ENCODE measurements at regions not wholly inside any gene's neighbourhood (a gene's known extent, or its start where the extent isn't known, plus 50 kb on each side); places are given as distances from the start of the nearest gene placed in this dataset.
"Not testable (repeated sequence)": the region's sequence is repeated elsewhere in the genome, so short reads cannot be mapped to it uniquely, and the experiment has no call there.

DNA sequence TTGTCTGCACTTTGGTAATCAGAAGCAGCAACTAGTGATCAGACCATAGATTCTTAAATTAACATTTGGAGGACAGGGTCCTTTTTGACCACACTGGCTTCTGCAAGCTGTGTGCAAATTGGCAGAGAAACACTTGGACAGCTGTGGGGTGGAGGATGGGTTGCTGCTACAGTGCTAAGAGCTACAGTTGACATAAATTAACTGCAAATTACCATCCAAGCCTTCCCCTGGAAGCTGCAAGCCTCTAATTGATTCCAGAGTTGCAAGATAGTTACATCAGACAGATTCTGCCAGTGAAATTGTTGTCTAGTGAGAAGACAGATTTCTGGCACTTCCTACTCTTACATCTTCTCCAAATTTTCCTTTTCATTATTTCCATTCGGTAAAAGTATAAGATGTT is 517.7 kb downstream of the DIRAS2 start:
- DNase-seq, result no peak

DNA sequence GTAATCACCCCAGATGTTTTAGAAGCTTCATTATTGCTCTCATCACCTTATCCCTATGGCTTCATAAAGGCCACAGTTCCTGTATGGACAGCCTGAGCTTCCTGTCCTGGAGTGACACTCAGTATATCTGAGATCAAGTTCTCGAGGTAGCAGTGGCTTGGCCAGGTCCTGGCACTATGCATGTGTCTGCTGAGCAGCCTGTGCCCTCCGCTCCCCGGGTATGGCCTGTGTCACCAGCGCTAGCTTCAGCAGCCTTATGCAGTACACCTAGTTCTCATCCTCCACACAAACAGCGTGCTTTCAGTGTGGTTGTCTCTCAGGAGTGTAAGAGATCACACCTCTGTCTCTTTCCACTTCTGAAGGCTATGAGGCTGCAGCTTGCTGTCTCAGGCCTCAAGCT is 514.7 kb downstream of the DIRAS2 start:
- DNase-seq, result no peak

DNA sequence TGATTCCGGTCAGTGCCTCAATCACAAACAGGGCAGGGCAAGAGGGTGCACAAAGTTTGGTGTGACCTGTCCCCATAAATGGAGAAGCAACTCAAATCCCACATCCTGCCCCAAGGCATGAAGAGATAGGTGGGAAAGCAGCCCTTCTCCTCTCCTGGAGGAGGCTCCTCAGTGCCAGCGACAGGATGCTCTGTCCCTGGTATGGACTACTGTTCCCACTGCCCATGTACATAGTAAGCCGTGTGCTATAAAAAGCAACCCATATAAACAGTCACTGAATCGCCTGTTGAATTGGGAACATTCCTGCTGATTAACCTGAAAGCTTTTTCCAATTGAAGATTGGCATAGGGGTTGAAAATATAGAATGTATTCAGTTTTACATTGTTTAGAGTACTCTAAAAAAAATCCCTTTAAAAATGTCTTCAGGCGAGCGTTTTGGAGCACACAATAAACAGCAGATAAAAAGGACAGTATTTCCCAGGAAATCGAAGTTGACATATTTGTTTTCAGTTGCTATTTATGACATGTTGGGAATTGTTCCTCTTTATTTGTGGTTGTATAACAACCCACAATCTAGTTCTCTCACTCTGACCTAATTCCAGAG is 513.9 kb downstream of the DIRAS2 start:
- DNase-seq, result no peak

DNA sequence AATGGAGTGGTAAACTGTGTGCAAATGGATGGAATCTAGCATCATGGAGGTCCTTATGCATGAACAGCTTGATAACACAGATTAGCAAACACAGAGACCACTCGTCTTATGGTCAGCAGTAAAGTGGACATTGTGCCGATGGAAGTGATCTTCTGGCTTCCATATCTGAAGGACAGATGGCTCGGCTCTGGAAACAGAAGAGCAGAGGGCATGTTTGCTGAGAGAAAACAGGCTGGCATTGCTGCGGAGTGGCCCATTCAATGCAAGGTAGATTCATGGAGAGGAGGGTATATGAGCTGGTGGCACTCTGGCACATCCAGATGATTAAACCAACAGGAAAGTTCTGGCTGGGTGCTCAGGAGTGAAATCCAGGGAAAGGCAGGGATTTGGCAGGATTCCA is 513.2 kb downstream of the DIRAS2 start:
- no peak for DNase-seq

DNA sequence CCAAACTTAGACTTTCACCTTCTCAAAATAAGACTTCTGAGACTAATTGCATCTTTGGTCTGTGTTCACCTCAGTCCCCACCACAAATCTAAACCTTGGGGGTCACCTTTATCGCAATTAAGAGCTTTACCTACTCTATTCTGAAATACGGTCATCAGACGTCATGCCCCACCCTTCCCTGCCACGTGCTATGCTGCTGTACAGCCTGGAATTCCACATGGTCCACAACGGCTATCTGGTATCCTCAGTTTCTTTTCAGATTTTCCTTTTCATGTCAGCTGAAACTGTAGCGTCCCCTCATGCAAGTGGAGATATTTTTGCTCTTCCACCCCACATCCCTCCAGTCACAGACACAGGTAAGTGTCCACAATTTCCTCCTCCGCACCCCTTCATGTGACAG is 511.1 kb downstream of the DIRAS2 start:
- no peak for DNase-seq

DNA sequence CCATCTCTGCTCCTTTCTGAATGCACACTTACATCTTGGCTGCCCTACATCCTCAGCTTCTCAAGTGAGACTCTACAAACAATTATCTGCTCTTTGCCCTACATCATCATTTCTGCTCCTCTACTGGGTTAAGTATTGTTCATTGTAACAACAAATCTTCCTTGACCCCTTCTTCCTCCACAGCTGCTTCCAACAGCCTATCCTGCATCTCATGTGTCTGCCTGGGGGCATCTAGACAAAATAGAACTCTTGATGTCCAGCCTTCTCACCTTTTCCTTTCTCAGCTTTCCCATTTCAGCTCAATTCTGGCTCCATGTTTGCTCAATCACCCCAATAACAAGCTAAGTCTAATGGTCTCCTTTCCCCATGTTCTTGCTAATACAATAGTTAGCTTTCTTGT is 509.8 kb downstream of the DIRAS2 start:
- DNase-seq, result no peak

DNA sequence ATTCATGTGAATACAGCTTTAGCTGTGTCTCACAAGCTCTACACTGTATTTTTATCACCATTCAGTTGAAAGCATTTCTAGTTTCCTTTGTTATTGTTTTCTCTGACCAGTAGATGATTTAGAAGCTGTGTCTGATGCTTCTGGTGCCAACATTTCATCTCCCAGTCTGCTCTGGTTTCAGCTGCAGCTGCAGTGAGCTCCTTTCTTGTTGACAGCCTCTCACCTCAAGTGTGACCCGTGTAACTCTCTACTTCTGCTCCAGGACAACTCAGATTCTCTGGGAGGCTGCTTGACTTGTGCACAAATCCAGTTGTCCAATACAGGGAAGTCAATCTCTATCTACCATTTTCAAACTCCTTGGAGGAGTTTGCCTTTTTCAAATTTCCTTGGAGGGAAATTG is 504.8 kb downstream of the DIRAS2 start:
- no peak for DNase-seq

DNA sequence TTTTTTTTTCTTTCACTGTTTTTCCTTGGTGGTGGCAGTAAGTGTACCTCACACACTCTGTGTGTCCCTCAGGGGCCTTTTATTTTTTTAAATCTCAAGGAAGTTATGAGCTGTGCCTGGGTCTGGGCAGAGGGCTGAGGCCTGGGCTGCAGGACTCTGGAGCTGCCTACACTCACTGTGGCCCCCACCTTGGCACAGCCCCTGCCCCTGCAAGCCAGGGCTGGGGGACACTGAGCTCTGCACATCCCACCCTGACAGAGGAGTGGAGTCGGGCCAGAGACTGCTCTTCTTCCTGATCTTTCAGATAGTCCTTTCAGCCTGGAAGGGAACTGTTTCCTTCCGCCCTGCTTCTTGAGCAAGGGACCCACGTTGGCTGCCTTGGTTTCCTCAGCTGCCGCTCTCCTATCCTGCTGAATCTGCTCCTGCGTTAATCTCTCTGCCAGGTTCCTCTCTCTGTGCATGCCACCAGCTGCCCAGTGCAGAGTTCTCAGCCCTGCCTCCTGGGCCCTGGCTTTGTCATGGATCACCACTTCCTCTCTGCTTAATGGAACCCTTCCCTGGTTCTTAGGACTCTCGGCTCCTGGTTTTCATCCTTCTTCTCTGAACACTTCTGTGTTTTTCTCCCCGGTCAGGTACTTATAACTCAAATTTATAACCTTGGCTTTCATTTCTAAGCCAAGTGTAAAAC is 502.3 kb downstream of the DIRAS2 start:
- no peak for DNase-seq

DNA sequence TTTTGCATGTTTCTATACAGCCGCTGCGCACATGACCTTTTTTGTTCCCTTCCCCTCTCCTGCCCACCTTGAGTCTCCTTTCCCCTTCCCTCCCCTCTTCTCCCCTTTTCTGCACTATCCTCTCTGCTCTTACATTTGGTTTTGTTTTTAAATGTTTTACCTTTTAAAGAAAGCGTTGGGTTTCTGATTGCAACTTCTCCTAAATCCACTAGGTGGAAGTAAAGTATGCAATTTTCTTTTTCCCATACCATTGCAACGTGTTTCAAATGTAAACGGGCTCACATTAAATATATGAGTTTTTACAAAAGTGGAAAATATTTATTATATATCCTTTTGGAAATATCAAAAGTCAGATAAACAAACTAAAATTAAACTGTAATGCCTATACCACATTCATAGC is 500.9 kb downstream of the DIRAS2 start:
- DNase-seq, result no peak

DNA sequence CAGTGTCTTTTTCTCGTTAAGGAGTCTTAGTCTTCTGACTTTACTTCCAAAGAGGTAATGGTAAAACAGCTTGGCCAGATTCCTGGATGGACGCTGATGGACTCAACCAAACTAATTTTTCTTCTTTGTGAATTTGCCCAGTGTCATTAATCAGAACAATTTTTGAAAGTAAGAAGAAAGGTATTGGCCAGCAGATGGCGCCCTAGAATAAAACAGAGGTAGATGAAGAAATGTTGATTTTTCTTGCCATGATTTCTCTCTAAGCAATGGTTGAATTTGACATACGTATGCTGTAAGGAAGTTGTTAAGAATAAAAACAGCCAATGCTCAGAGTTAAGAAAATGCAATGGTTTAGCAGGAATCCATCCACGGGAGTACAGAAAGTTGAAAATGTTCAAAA is 500.0 kb downstream of the DIRAS2 start:
- peak; percentile 3 for DNase-seq

DNA sequence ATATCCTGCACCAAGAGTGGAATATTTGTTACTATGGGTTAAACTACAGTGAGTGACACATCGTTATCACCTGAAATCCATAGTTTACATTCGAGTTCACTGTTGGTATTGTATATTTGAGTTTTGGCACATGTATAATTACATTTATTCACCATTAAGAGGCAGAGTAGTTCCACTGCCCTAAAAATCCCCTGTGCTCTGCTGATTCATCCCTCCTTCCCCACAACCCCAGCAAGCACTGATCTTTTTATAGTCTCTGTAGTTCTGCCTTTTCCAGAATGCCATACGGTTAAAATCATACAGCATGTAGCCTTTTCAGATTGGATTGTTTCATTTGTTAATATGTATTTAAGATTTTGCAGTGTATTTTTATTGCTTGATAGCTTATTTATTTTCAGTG is 495.2 kb downstream of the DIRAS2 start:
- no peak for DNase-seq

DNA sequence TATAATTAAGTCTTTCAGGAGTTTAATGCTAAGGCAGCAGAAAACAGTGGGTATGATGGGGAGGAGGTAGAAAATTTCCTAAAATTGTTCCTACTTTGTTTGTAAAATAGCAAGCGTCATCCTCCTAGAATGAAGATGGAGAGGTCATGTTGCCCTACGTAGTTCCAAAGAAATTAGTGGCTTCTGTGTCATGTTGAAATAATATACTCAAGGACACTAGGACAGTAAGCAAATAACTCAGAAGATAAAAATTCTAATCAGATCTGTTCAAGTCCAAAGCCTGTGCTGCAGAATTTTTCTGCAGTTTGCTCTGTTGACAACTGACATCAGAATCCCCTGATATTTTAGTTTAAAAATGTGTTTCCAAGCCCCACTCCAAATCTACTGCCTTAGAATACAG is 486.3 kb downstream of the DIRAS2 start:
- no peak for DNase-seq

DNA sequence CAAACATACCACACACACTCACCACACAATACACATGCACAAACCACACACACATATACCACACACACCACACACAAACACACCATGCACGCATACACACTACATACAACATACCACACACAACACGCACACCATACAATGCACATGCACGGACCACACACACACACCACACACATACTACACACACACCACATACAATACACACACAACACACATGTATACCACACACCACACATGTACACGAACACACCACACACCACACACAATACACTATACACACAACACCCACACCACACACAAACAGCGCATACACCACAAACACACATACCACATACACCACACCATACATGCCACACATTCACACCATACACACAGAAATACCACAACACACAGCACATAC is 480.3 kb downstream of the DIRAS2 start:
- no peak for DNase-seq

DNA sequence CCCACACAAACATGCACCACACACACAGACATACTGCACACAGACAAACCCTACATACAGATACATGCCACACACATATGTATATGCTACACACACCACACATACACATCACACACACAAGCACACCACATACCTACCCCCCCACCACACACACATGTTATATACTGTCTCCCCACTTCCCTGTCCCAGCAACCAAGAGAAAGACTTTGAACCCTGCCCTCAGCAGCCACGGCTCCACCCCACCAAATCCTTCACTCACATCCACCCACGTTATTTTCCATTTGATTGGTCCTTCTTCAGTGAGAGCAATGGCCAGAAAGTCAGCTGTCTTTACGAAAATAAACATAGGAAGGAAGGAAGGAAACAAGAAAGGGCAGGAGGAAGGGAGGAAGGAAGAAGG is 479.8 kb downstream of the DIRAS2 start:
- no peak for DNase-seq

DNA sequence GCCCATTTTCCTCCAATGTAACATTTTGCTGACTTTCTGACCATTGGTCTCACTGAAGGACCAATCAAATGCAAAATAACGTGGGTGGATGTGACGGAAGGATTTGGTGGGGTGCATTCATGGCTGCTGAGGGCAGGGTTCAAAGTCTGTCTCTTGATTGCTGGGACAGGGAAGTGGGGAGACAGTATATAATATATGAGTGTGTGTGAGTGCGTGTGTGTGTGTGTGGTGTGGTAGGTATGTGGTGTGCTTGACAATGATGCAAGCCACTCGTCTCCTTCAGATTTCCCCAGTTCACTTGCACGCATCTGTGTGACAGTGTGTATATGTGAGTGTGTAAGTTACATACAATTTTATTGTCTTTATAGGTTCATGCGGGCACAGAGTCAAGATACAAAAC is 477.3 kb downstream of the DIRAS2 start:
- DNase-seq, result no peak

DNA sequence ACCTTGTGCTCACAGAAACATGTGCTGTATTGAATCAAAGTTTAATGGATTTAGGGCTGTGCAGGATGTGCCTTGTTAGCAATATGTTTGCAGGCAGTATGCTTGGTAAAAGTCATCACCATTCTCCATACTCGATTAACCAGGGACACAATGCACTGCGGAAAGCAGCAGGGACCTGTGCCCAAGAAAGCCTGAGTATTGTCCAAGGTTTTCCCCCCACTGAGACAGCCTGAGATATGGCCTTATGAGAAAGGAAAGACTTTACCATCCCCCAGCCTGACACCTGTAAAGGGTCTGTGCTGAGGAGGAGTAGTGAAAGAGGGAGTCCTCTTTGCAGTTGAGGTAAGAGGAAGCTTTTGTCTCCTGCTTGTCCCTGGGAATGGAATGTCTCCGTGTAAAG is 476.2 kb downstream of the DIRAS2 start:
- not testable (repeated sequence) for DNase-seq

DNA sequence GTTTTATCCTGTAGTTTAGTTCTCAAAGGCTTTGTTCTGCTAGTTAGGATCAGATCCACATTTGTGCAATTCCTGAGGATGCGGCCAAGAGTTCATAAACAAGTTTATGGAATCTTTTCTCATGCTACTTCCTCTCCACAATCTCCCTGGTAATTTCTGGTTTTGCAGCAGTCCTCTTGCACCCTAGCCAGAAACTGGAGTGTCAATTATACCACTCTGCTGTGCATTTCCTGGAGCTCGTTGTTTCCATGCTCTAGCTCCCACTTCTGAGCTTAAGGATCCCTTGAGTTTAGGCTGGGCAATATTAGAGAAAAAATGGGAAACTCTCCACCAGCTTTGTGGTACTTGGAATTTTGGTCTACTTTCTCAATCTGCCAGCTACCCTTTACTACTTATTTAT is 474.7 kb downstream of the DIRAS2 start:
- DNase-seq, result no peak

DNA sequence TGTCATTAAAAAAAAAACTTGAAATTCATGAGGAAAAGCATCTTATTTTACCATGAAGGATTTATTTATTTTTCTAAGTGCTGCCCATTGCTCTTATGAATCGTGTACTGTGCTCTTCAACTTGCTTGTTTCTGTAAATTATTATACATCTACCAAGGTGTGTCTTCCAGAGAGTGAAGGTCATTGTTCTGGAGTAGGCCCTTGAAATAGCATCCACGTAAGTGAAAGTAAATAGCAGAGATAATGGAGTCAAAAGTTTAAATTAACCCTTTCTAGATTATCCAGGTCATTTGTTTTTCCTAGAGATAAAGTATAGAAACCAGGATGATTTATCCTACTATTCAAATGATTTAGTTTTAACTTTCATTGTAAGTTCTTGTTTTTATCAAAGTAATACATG is 473.1 kb downstream of the DIRAS2 start:
- DNase-seq, result no peak

DNA sequence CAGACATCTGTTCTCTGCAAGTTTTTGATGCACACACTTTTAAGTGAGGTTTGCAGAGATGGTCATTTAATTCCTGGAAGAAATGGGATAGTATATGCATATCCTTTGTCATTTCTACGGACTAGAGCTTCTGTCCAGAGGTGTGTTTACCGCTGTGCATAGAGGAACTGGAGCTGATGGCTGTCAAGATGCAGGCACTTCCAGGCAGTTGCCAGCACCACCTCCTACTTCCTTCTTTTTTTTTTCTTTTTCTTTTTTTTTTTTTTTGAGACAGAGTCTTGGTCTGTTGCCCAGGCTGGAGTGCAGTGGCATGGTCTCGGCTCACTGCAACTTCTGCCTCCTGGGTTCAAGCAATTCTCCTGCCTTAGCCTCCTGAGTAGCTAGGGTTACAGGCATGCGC is 468.7 kb downstream of the DIRAS2 start:
- DNase-seq, result not testable (repeated sequence)

DNA sequence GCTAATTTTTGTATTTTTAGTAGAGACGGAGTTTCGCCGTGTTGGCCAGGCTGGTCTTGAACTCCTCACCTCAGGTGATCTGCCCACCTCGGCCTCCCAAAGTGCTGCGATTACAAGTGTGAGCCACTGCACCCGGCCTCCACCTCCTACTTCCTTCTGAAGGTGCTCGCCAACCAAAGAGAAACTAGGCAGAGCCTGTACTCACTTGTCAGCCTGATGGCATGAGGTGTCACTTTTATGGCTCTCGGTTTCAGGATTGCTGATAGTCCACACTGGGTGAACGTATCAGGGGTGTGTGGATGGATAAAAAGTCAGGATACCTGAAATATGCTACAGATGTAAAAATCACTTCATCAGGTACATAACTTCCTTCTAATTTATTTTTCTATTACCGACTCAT is 468.3 kb downstream of the DIRAS2 start:
- DNase-seq, result not testable (repeated sequence)

DNA sequence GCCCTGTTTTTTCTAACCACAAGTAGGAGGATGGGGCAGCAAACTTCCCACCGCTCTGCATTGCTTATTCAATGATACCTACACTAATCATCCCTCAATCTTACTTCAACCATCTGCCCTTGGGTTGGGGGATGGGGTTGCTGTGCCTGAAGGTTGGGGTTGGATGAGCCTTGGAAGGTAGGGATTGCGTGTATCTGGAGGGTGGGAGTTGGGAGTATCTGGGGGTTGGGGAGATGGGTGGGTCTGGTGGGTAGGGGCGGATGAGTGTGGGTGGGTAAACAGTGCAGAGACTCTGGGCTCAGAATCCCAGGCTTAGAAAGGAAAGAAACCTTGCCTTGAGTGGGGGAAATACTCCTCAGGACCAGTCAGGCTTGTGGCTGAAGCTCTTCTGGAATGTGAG is 467.4 kb downstream of the DIRAS2 start:
- no peak for DNase-seq

DNA sequence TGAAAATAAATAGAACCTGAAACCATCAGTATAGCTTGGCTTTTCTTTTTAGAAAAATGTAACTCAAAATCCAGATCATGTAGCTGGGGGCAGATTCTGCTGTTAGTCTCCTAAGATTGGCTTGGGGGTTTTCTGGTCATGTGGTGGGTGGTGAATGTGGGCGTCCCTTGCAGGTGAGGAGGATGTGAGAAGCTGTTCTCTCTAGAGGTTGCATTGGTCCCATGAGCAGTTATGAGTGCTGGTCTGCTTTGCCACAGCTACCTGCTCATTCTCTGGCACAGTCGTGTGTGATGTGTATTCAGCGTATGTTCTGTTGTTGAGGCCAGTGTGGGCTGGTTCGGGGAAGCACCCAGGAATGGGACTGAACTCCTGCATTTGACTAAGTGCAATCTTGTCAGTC is 466.8 kb downstream of the DIRAS2 start:
- DNase-seq, result no peak

DNA sequence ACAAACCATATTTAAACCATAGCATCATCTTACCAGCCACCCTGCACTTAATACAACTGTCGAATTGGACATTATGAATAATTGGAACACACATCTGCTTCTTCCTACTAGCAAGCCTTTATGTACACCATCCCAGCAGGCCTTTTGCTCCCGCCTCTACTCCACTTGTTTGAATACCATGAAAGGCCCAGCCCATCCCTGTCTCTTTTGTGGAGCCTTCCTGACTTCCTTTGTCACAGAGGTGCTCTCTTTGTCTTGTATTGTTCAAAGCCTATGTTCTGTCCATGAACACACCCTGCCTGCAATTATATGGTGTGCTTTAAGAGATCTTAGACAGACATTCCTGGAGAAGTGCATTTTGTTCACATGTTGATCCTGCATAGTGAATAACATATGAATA is 465.7 kb downstream of the DIRAS2 start:
- no peak for DNase-seq

DNA sequence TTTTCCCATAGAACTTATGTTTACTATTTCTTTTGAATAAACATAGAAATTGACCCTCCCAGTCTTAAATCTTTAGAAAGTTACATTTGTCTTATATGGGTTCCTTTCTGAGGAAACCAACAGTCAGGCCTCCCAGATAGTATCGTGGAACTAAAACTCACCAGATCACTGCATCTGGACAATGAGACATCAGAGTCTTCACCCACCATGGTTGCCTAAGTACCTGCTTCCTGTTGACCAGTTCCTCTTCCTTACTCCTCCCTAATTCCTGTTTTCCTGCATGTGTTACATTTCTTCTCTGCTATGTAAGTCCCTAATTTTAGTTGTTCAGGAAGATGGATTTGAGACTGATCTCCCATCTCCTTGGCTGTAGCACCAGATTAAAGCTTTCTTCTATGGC is 462.2 kb downstream of the DIRAS2 start:
- no peak for DNase-seq

DNA sequence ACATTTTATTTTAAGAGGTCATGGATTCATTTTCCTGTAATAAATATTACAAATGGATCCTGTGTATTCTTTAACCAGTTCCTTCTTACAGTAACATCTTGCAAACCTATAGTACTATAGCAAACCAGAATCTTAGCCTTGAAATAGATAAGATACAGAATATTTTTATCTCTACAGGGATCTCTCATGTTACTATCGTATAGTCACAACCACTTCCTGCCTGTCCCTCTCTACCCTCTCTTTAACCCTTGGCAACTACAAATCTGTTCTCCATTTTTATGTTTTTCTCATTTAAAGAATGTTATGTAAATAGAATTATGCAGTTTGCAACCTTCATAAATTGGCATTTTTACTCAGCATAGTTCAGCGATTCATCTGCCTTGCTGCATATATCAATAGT is 454.0 kb downstream of the DIRAS2 start:
- DNase-seq, result no peak

Data from CD4-positive, alpha-beta T cell treated with Interferon gamma for 1 hour (primary cell).